Effector memory CD8-positive, alpha-beta T cell (primary cell): ENCODE measurements at regions not wholly inside any gene's neighbourhood (a gene's known extent, or its start where the extent isn't known, plus 50 kb on each side); places are given as distances from the start of the nearest gene placed in this dataset.
"Not testable (repeated sequence)": the region's sequence is repeated elsewhere in the genome, so short reads cannot be mapped to it uniquely, and the experiment has no call there.

Experiments
- ATAC-seq: fragments of 150-1000 bp; cut with Tn5 transposase; replicated peaks from 2 replicates; pipeline ENCODE4 v1.10.0; 2021; ENCODE audit warnings: mild to moderate bottlenecking, moderate library complexity
- DNase-seq, 3 experiments: peaks; one replicate each; pipeline ENCODE4 v3.0.0; 2021
- H3K27ac Mint-ChIP-seq, 2 donors: one replicate each; pipeline ENCODE4 v1.8.0; 2022; ENCODE audit warnings: mild to moderate bottlenecking in 2 of 2, mixed read lengths in 2 of 2, moderate library complexity in 2 of 2
- H3K27me3 Mint-ChIP-seq, 2 donors: one replicate each; pipeline ENCODE4 v1.8.0; 2022; ENCODE audit warnings: mixed read lengths in 2 of 2
- H3K36me3 Mint-ChIP-seq: one replicate; pipeline ENCODE4 v1.8.0; 2022; ENCODE audit warnings: mild to moderate bottlenecking, moderate library complexity, mixed read lengths; ENCODE audit not compliant: insufficient read depth
- H3K4me1 Mint-ChIP-seq, 2 donors: one replicate each; pipeline ENCODE4 v1.8.0; 2022; ENCODE audit warnings: low read depth in 2 of 2, mixed read lengths in 2 of 2
- H3K4me3 Mint-ChIP-seq, 2 donors: one replicate each; pipeline ENCODE4 v1.8.0; 2022; ENCODE audit warnings: mild to moderate bottlenecking in 2 of 2, mixed read lengths in 2 of 2, moderate library complexity in 2 of 2
- H3K9me3 Mint-ChIP-seq, 2 donors: one replicate each; pipeline ENCODE4 v1.8.0; 2022; ENCODE audit warnings: mixed read lengths in 2 of 2

DNA sequence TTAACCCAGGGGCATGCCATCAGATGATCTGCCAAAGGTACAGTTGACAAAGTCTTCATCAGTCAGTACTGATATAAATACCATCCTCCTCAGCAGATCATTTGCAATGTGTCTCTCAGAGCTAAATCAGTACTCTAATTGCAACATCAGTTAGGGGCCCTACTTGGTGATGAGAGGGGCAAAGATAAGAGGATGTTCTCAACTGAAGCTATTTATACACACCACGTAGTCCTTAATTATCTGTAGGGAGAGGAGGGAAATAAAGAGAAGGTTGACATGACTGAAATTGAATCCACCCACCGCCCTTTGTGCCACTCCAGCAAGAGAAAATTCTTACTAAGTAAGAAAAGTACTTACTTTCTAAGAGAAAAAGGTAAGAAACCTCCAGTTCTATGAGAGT is 157.8 kb upstream of the NUDT4 start:
- Mint-ChIP-seq H3K36me3 (no peaks in the 10 kb centered on the region), H3K27me3 (peaks cover 33 to 50% of the 10 kb centered on the region in 2 donors), H3K4me1 (no peaks in the 10 kb centered on the region), H3K27ac (no peak overlapping the region), H3K9me3 (no peaks in the 10 kb centered on the region), H3K4me3 (no peak overlapping the region)
- no peak for DNase-seq
- ATAC-seq, result no peak

- Mint-ChIP-seq H3K4me3 (no peak overlapping the region), H3K4me1 (no peaks in the 10 kb centered on the region), H3K9me3 (no peaks in the 10 kb centered on the region), H3K27ac (no peak overlapping the region), H3K36me3 (no peaks in the 10 kb centered on the region), H3K27me3 (peaks cover 16 to 35% of the 10 kb centered on the region in 2 donors)
- ATAC-seq (no peak), DNase-seq (no peak)
These were observed 155.9 kb upstream of the NUDT4 start for GRCh38 chr12:93221841-93222240.

- Mint-ChIP-seq H3K27ac (no peak overlapping the region), H3K27me3 (peaks cover 4 to 41% of the 10 kb centered on the region in 2 donors), H3K4me1 (no peaks in the 10 kb centered on the region), H3K9me3 (no peaks in the 10 kb centered on the region), H3K36me3 (no peaks in the 10 kb centered on the region), H3K4me3 (no peak overlapping the region)
- ATAC-seq (no peak), DNase-seq (no peak)
These were observed 154.0 kb upstream of the NUDT4 start for GRCh38 chr12:93223440-93224426.

- no peak overlapping the region for H3K27ac Mint-ChIP-seq
- H3K27me3 Mint-ChIP-seq, result peaks cover 0 to 37% of the 10 kb centered on the region in 2 donors
- H3K36me3 Mint-ChIP-seq, result no peaks in the 10 kb centered on the region
- ATAC-seq (no peak), DNase-seq (no peak)
- H3K4me1 Mint-ChIP-seq, result no peaks in the 10 kb centered on the region
- no peak overlapping the region for H3K4me3 Mint-ChIP-seq
- H3K9me3 Mint-ChIP-seq, result no peaks in the 10 kb centered on the region
These were observed 152.6 kb upstream of the NUDT4 start for GRCh38 chr12:93225094-93225493.

DNA sequence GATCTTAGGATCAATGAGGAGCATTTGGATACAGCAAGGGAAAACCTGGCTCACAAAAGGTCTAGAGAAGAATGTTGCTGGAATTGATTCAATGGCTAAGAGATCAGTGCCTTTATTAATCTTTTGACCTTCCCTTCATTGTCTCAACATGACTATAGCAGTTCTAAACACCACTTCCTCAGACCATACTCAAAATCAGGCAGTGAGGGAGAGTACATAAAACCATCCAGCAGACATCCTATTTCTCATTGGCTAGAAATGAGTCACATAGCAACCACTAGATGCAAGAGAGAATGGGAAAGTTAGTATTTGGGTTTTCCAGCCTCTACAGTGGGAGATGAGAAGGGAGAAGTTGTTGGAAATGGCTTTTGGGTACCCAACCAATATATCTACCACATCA is 151.4 kb upstream of the NUDT4 start:
- DNase-seq (no peak), ATAC-seq (no peak)
- Mint-ChIP-seq H3K27me3 (peaks cover 4 to 30% of the 10 kb centered on the region in 2 donors), H3K4me3 (no peak overlapping the region), H3K36me3 (no peaks in the 10 kb centered on the region), H3K4me1 (no peaks in the 10 kb centered on the region), H3K9me3 (no peaks in the 10 kb centered on the region), H3K27ac (no peak overlapping the region)

DNA sequence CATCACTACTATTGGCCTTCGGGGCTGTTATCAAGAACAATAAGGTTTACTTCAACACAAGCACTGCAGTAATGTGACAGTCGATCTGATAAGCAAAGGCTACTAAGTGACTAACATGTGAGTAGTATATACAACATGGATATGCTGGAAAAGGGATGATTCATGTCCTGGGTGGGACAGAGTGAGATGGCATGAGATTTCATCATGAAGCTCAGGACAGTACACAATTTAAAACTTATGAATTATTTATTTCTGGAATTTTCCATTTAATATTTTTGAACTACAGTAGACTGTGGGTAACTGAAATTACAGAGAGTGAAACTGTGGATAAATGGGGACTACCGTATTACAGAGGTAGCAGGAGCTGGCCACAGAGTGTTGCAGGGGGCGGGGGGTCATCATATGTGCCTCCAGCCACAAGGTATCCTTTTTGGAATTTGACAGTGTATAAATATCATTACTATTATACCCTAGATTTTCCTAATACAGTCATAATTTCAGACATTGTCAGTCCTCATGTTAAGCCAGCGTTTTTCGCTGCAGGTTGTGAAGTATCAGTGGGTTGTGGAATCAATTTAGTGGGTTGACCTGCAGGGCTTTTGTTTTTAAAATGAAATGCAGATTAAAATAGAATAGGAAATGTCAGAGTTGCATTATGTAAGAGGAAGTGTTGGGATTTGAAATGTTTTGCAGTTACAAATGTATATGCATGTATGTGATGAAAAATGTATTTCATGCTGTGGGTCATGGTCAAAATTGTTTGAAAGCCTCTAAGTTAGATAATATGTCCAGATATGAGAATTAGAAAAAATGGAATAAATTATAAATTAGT is 148.0 kb upstream of the NUDT4 start:
- Mint-ChIP-seq H3K4me3 (no peak overlapping the region), H3K27ac (no peak overlapping the region), H3K36me3 (no peaks in the 10 kb centered on the region), H3K4me1 (no peaks in the 10 kb centered on the region), H3K9me3 (no peaks in the 10 kb centered on the region), H3K27me3 (peaks cover 17 to 21% of the 10 kb centered on the region in 2 donors)
- no peak for DNase-seq
- no peak for ATAC-seq

DNA sequence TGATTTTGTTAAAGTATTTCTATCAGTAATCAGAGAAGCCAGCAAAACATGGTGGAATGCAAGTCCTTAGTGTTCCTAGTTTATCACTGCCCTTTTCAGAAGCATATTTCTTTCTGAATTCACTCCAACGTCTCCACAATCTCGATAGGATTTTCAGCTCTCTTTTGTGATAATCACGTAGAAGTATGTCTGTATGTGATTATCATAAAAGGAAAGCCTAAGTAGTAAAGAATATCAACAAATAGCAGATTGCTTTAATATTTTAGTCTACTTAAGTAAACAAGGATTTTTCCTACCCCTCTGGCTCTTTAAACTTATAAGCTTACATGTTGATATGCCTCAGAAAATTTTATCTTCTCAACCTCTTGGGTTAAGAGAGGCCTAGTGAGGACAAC is 147.4 kb upstream of the NUDT4 start:
- Mint-ChIP-seq H3K4me3 (no peak overlapping the region), H3K9me3 (no peaks in the 10 kb centered on the region), H3K4me1 (no peaks in the 10 kb centered on the region), H3K27ac (no peak overlapping the region), H3K27me3 (peaks cover 17 to 25% of the 10 kb centered on the region in 2 donors), H3K36me3 (no peaks in the 10 kb centered on the region)
- ATAC-seq (no peak), DNase-seq (no peak)

- no peak overlapping the region for H3K4me3 Mint-ChIP-seq
- peaks cover 4% of the 10 kb centered on the region for H3K36me3 Mint-ChIP-seq
- peaks cover 16 to 37% of the 10 kb centered on the region in 2 donors for H3K27me3 Mint-ChIP-seq
- DNase-seq, result no peak
- H3K4me1 Mint-ChIP-seq, result no peaks in the 10 kb centered on the region
- no peak overlapping the region for H3K27ac Mint-ChIP-seq
- no peaks in the 10 kb centered on the region for H3K9me3 Mint-ChIP-seq
- no peak for ATAC-seq
These were observed 145.8 kb upstream of the NUDT4 start for GRCh38 chr12:93231938-93232337.

DNA sequence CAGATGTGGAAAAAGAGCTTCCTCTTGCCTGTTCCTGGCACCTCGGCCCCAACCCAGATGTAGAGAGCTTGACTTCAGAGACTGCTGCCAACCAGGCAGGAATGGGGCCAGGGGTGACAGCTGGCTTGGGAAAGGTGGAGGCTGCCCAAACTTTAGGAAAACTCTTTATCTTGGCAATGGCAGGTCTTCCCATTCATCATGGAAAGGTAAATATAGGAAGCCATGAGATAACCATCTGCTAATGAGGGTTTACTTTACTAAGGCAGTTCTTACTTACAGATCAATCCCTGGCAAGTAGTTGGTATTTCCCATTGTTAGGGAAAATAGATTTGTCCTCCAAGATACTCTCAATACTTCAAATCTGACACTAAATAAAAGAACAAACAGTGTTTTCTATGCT is 143.1 kb upstream of the NUDT4 start:
- Mint-ChIP-seq H3K27ac (no peak overlapping the region), H3K4me1 (no peaks in the 10 kb centered on the region), H3K4me3 (no peak overlapping the region), H3K9me3 (no peaks in the 10 kb centered on the region), H3K27me3 (peaks cover 0 to 37% of the 10 kb centered on the region in 2 donors), H3K36me3 (peaks cover 4% of the 10 kb centered on the region)
- no peak for DNase-seq
- ATAC-seq, result no peak

GRCh38 chr12:93235881-93236280 is 141.8 kb upstream of the NUDT4 start:
- Mint-ChIP-seq H3K36me3 (peaks cover 4% of the 10 kb centered on the region), H3K27me3 (peaks cover 0 to 37% of the 10 kb centered on the region in 2 donors), H3K4me1 (no peaks in the 10 kb centered on the region), H3K4me3 (no peak overlapping the region), H3K9me3 (no peaks in the 10 kb centered on the region), H3K27ac (no peak overlapping the region)
- ATAC-seq (no peak), DNase-seq (no peak)

- H3K27me3 Mint-ChIP-seq, result peaks cover 0 to 22% of the 10 kb centered on the region in 2 donors
- H3K27ac Mint-ChIP-seq, result no peak overlapping the region
- H3K4me3 Mint-ChIP-seq, result no peak overlapping the region
- no peaks in the 10 kb centered on the region for H3K4me1 Mint-ChIP-seq
- DNase-seq (no peak), ATAC-seq (no peak)
- no peaks in the 10 kb centered on the region for H3K9me3 Mint-ChIP-seq
- peaks cover 4% of the 10 kb centered on the region for H3K36me3 Mint-ChIP-seq
These were observed 140.3 kb upstream of the NUDT4 start for GRCh38 chr12:93237235-93237915.

DNA sequence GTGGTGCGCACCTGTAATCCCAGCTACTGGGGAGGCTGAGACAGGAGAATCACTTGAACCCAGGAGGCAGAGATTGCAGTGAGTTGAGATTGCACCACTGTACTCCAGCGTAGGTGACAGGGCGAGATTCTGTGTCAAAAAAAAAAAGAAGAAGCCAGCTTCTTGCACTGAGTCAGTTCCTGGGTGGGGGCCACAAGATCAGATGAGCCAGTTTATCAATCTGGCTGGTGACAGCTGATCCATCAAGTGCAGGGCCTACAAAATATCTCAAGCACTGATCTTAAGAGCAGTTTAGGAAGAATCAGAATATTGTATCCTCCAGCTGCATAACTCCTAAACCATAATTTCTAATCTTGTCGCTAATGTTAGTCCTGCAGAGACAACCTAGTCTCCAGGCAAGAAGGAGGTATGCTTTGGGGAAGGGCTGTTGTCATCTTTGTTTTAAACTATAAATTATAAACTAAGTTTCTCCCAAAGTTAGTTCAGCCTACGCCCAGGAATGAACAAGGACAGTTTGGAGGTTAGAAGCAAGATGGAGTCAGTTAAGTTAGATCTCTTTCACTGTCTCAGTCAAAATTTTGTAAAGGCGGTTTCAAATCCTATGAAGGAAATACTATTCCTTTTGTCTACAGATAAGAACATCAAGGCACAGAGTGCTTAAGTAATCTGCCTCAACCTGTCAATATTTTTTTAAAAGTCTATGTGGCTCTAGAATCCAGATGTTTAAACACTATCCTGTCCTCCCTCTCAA is 139.0 kb upstream of the NUDT4 start:
- not testable (repeated sequence) for H3K36me3 Mint-ChIP-seq, H3K9me3 Mint-ChIP-seq, H3K4me1 Mint-ChIP-seq, H3K4me3 Mint-ChIP-seq, DNase-seq, H3K27ac Mint-ChIP-seq, ATAC-seq
- peaks cover 0 to 16% of the 10 kb centered on the region in 2 donors for H3K27me3 Mint-ChIP-seq

- H3K27me3 Mint-ChIP-seq, result peaks cover 0 to 16% of the 10 kb centered on the region in 2 donors
- not testable (repeated sequence) for DNase-seq, H3K36me3 Mint-ChIP-seq, H3K9me3 Mint-ChIP-seq, H3K4me1 Mint-ChIP-seq, H3K27ac Mint-ChIP-seq, ATAC-seq, H3K4me3 Mint-ChIP-seq
These were observed 137.9 kb upstream of the NUDT4 start for GRCh38 chr12:93239789-93240188.
